ENCODE measurements at regions not wholly inside any gene's neighbourhood (a gene's known extent, or its start where the extent isn't known, plus 50 kb on each side); places are given as distances from the start of the nearest gene placed in this dataset.
A peak's percentile ranks its signal among the peaks of the same experiment; 100 is the strongest.

GRCh38 chrX:7218321-7219152 is 70.6 kb upstream of the PUDP start:
- H3K36me3 Mint-ChIP-seq (ENCODE audit: insufficient read depth in 1 of 3, low read depth in 3 of 3) = no peaks in the 10 kb centered on the region
- Histone ChIP-seq H2BK12ac (ENCODE audit: insufficient read length, low read depth, low read length) (no peak overlapping the region), H3K4me2 (ENCODE audit: insufficient read depth, insufficient read length, low read length) (no peak overlapping the region), H3K79me1 (ENCODE audit: insufficient read depth, low read depth, low read length, poor library complexity, severe bottlenecking) (no peaks in the 10 kb centered on the region), H2BK15ac (ENCODE audit: low read depth, low read length) (no peak overlapping the region), H3K14ac (ENCODE audit: insufficient read depth, low read length) (no peak overlapping the region), H2BK20ac (ENCODE audit: low read depth, low read length, poor library complexity, severe bottlenecking) (no peak overlapping the region), H3K27me3 (ENCODE audit: insufficient read depth, low read length) (no peaks in the 10 kb centered on the region), H4K8ac (replicated peaks; ENCODE audit: insufficient read length, low read depth, low read length) (no peak overlapping the region), H3K4ac (ENCODE audit: low read depth, low read length) (no peak overlapping the region), H3K9ac (ENCODE audit: extremely low read depth, insufficient read length, low read length) (no peak overlapping the region), H3T11ph (ENCODE audit: low read length) (no peak overlapping the region), H3K9me3 (ENCODE audit: control insufficient read depth, low read depth, low read length) (no peaks in the 10 kb centered on the region), H3K23ac (ENCODE audit: insufficient read length, low read depth, low read length) (no peak overlapping the region), H2BK5ac (ENCODE audit: insufficient read length, low read length) (no peak overlapping the region), H3K56ac (ENCODE audit: insufficient read length, low read depth, low read length) (no peak overlapping the region), H2AFZ (ENCODE audit: low read length) (no peak overlapping the region), H3K18ac (ENCODE audit: insufficient read length, low read depth, low read length) (no peak overlapping the region), H4K20me1 (ENCODE audit: control insufficient read depth, insufficient read depth, insufficient read length) (no peaks in the 10 kb centered on the region), H2AK5ac (ENCODE audit: insufficient read length, low read length) (no peak overlapping the region), H2BK120ac (ENCODE audit: low read depth, low read length, poor library complexity, severe bottlenecking) (peak overlapping the region; percentile 23), H3K27ac (ENCODE audit: insufficient read length, low read depth, low read length) (no peak overlapping the region), H3K4me1 (ENCODE audit: insufficient read depth, low read length) (peaks cover 2% of the 10 kb centered on the region; the same call in 1 of the 2 replicates), H3K23me2 (ENCODE audit: insufficient read length, low read depth, low read length, poor library complexity, severe bottlenecking) (no peaks in the 10 kb centered on the region), H4K5ac (ENCODE audit: insufficient read length, low read depth, low read length) (no peak overlapping the region), H3K79me2 (ENCODE audit: insufficient read depth, low read length) (no peaks in the 10 kb centered on the region), H4K91ac (ENCODE audit: insufficient read length, low read depth, low read length) (no peak overlapping the region)
- DNase-seq = no peak
- no peaks in the 10 kb centered on the region; the same call in none of the 2 replicates for H3K27me3 Mint-ChIP-seq (ENCODE audit: low read depth)
- H3K4me3 Mint-ChIP-seq = no peak overlapping the region
- no peaks in the 10 kb centered on the region for H3K9me3 Mint-ChIP-seq
- H3K4me1 Mint-ChIP-seq = peaks cover 11 to 13% of the 10 kb centered on the region in 2 experiments; a peak in 3 of 4 replicates
- TF ChIP-seq CTCF (conservative IDR thresholded peaks at IDR 0.05) = no peak
- H3K27ac Mint-ChIP-seq = no peak overlapping the region
- no CpG with 5 or more reads among the region's 8 CpGs for WGBS (ENCODE audit: extremely low coverage, insufficient read length, low lambda C conversion rate)

All from H9 (cell line).